ENCODE measurements at regions not wholly inside any gene's neighbourhood (a gene's known extent, or its start where the extent isn't known, plus 50 kb on each side); places are given as distances from the start of the nearest gene placed in this dataset.

GRCh38 chr16:85335584-85336491, 223.6 kb upstream of the CIBAR2 start (continued):
- peak; percentile 18; the same call in 1 of the 2 replicates for TF ChIP-seq CAMTA2 (CRISPR knock-in tag; IDR thresholded peaks at IDR 0.05; ENCODE audit: borderline replicate concordance)
- no peak for TF ChIP-seq CEBPB (IDR thresholded peaks at IDR 0.05; ENCODE audit: borderline replicate concordance, low read depth, low read length)
- TF ChIP-seq HMGXB3 (CRISPR knock-in tag; IDR thresholded peaks at IDR 0.05; ENCODE audit: borderline replicate concordance), result no peak
- no peak for TF ChIP-seq ETV5 (CRISPR knock-in tag; IDR thresholded peaks at IDR 0.05; ENCODE audit: borderline replicate concordance)
- no peak for TF ChIP-seq KMT2B (CRISPR knock-in tag; IDR thresholded peaks at IDR 0.05)

GRCh38 chr16:85337910-85338637, 225.8 kb upstream of the CIBAR2 start:
- FAIRE-seq, result no peak
- H2AFZ ChIP-seq (ENCODE audit: low read length), result no peak overlapping the region
- no TSS peak for BruUV-seq (replicated peaks)
- H3K4me1 ChIP-seq (ENCODE audit: insufficient read depth, low read length), result peaks cover 34% of the 10 kb centered on the region
- no peaks in the 10 kb centered on the region for H3K9me3 ChIP-seq (ENCODE audit: low read length)
- CTCF ChIA-PET (ENCODE audit: low intra/inter-chr PET ratio, low total read pairs), result no interaction called here
- 79% methylated on average over 11 of the region's 11 CpGs for WGBS (ENCODE audit: low lambda C conversion rate)
- H3K9ac ChIP-seq (ENCODE audit: insufficient read depth, low read depth, low read length), result no peak overlapping the region
- H3K4me3 ChIP-seq (replicated peaks in 1 of 3; ENCODE audit: insufficient read depth in 1 of 3, low read depth in 2 of 3, low read length in 3 of 3), result no peak overlapping the region
- no peaks in the 10 kb centered on the region for H3K36me3 ChIP-seq (replicated peaks in 1 of 2; ENCODE audit: control insufficient read depth in 1 of 2, insufficient read depth in 2 of 2, low read length in 2 of 2)
- in situ Hi-C loops (cut with HindIII; ENCODE audit: extremely low pct_ligation_motif_present, low pct_unique_long_range_greater_than_20kb) (no loop called here), intact Hi-C loops (cut with micrococcal nuclease; ENCODE audit: unreplicated experiment) (no loop called here)
- no peak for DNase-seq (ENCODE audit: low spot score)
- POLR2A ChIA-PET, result no interaction called here
- no peak overlapping the region for H3K4me2 ChIP-seq (ENCODE audit: low read depth, low read length)
- no peaks in the 10 kb centered on the region for H3K79me2 ChIP-seq (ENCODE audit: insufficient read depth, low read length)
- H3K27me3 ChIP-seq (ENCODE audit: control insufficient read depth in 1 of 2, insufficient read depth in 2 of 2, low read length in 2 of 2), result peaks cover 0 to 8% of the 10 kb centered on the region in 2 experiments; a peak in 1 of 5 replicates
- peaks cover 12% of the 10 kb centered on the region; the same call in 1 of the 2 replicates for H4K20me1 ChIP-seq (ENCODE audit: insufficient read depth, low read length)
- TF ChIP-seq SRF (IDR thresholded peaks at IDR 0.05; ENCODE audit: low read depth, low read length) (no peak), ZNF629 (CRISPR knock-in tag; conservative IDR thresholded peaks at IDR 0.05) (peak; percentile 73), TAF15 (IDR thresholded peaks at IDR 0.05; ENCODE audit: low read depth, low read length, poor library complexity, severe bottlenecking) (no peak)
- no peak overlapping the region for H3K27ac ChIP-seq (ENCODE audit: extremely low read length, insufficient read depth, low read length)
- no peak for ATAC-seq
